KMS-11 (cell line): ENCODE measurements at regions not wholly inside any gene's neighbourhood (a gene's known extent, or its start where the extent isn't known, plus 50 kb on each side); places are given as distances from the start of the nearest gene placed in this dataset.

Experiments used
- H2AFZ ChIP-seq: fragments of 200-600 bp; sonication (generic); 2 replicates; pipeline ENCODE4 v1.6.1; 2016; ENCODE audit warnings: antibody characterized with exemption, mixed run types, low read depth
- H3K27ac ChIP-seq: fragments of 200-600 bp; sonication (generic); 2 replicates; pipeline ENCODE4 v1.6.1; 2016; ENCODE audit warnings: mild to moderate bottlenecking, mixed run types
- H3K27me3 ChIP-seq: fragments of 200-600 bp; sonication (generic); 2 replicates; pipeline ENCODE4 v1.6.1; 2017; ENCODE audit warnings: mild to moderate bottlenecking, low read depth, mixed run types, moderate library complexity; ENCODE audit not compliant: insufficient read depth
- H3K36me3 ChIP-seq: fragments of 200-600 bp; sonication (generic); 2 replicates; pipeline ENCODE4 v1.6.1; 2017; ENCODE audit warnings: mild to moderate bottlenecking, mixed run types; ENCODE audit not compliant: insufficient read depth
- H3K4me1 ChIP-seq: fragments of 200-600 bp; sonication (generic); 2 replicates; pipeline ENCODE4 v1.6.1; 2016; ENCODE audit warnings: mild to moderate bottlenecking, low read depth, mixed run types; ENCODE audit not compliant: poor library complexity, severe bottlenecking
- H3K4me2 ChIP-seq: fragments of 200-600 bp; sonication (generic); 2 replicates; pipeline ENCODE4 v1.7.0; 2016; ENCODE audit warnings: mild to moderate bottlenecking, mixed run types
- H3K4me3 ChIP-seq: fragments of 200-600 bp; sonication (generic); IDR thresholded peaks from 2 replicates; pipeline ENCODE4 v1.6.1; 2017; ENCODE audit warnings: low read depth, low read length, mixed read lengths; ENCODE audit not compliant: insufficient read depth
- H3K79me2 ChIP-seq: fragments of 200-600 bp; sonication (generic); 2 replicates; pipeline ENCODE4 v1.6.1; 2016; ENCODE audit warnings: low read depth, mixed run types; ENCODE audit not compliant: insufficient read depth
- H3K9ac ChIP-seq: fragments of 200-600 bp; sonication (generic); 2 replicates; pipeline ENCODE4 v1.6.1; 2016; ENCODE audit warnings: mild to moderate bottlenecking, mixed run types
- H4K20me1 ChIP-seq: fragments of 200-600 bp; sonication (generic); 2 replicates; pipeline ENCODE4 v1.6.1; 2016; ENCODE audit warnings: mild to moderate bottlenecking, mixed run types; ENCODE audit not compliant: insufficient read depth
- TF ChIP-seq, protein P1 (sequence below): fragments of 200-600 bp; sonication (generic); conservative IDR thresholded peaks from 2 replicates; pipeline ENCODE4 v1.6.1; 2017; ENCODE audit warnings: low read depth, mild to moderate bottlenecking, antibody characterized with exemption, low read length, moderate library complexity, mixed read lengths

DNA sequence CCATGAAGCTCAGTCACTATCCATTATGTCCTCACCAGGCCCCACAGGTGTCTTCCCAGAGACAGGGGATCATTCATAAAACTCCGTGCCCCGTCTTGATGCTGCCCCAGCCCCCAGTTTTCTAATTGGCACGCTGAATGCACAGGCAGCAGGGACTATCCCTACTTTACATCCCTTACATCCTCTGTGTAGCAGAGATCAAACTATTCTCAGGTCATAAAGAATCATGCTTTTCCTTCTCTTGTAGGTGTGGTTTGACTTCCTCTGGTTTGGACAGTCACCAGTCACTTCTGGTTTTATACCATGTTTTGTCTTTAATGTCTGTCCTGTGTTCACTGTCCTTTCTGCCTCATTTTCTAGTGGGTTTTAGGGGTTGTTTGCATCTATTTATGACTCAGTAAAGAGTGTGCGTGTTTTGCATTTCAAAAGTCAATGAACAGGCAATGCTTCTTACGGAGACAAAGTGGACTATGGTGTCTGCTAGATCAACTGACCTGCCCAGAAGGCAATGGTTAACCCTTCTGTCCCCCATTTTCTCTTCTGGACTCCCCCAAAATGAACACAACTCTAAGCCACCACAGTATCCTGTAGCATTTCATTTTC is 140.4 kb upstream of the NPVF start:
- H3K4me3 ChIP-seq = no peak overlapping the region
- H3K27me3 ChIP-seq = no peaks in the 10 kb centered on the region
- H3K9ac ChIP-seq = no peak overlapping the region
- H3K27ac ChIP-seq = no peak overlapping the region
- H3K36me3 ChIP-seq = no peaks in the 10 kb centered on the region
- no peak overlapping the region for H2AFZ ChIP-seq
- no peak overlapping the region for H3K4me2 ChIP-seq
- no peaks in the 10 kb centered on the region for H4K20me1 ChIP-seq
- no peaks in the 10 kb centered on the region for H3K4me1 ChIP-seq
- H3K79me2 ChIP-seq = no peaks in the 10 kb centered on the region
- TF ChIP-seq, protein P1, sequence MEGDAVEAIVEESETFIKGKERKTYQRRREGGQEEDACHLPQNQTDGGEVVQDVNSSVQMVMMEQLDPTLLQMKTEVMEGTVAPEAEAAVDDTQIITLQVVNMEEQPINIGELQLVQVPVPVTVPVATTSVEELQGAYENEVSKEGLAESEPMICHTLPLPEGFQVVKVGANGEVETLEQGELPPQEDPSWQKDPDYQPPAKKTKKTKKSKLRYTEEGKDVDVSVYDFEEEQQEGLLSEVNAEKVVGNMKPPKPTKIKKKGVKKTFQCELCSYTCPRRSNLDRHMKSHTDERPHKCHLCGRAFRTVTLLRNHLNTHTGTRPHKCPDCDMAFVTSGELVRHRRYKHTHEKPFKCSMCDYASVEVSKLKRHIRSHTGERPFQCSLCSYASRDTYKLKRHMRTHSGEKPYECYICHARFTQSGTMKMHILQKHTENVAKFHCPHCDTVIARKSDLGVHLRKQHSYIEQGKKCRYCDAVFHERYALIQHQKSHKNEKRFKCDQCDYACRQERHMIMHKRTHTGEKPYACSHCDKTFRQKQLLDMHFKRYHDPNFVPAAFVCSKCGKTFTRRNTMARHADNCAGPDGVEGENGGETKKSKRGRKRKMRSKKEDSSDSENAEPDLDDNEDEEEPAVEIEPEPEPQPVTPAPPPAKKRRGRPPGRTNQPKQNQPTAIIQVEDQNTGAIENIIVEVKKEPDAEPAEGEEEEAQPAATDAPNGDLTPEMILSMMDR = no peak

DNA sequence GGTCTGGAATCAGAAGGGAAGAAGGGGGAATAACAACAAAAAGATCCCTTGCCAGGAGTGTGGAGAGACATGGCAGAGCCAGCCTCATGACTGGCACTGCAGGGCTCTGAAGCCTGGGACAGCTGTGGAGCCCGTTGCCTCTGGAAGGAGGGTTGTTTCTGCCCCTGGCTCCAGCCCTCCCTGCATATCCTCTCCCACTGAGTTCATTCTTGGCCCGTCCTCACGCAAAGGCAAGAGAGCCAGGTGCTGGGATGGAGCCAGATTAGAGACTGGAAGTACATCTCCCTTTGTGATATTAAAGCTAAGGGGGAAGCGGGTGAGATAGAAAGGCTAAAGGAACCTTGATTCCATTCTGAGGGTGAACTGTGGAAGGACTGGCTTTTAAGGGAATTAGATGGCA is 141.5 kb upstream of the NPVF start:
- Histone ChIP-seq H3K36me3 (no peaks in the 10 kb centered on the region), H3K4me3 (no peak overlapping the region), H3K27me3 (no peaks in the 10 kb centered on the region), H3K4me2 (no peak overlapping the region), H2AFZ (no peak overlapping the region), H4K20me1 (no peaks in the 10 kb centered on the region), H3K9ac (no peak overlapping the region), H3K27ac (no peak overlapping the region), H3K4me1 (no peaks in the 10 kb centered on the region), H3K79me2 (no peaks in the 10 kb centered on the region)
- TF ChIP-seq, protein P1 = no peak

DNA sequence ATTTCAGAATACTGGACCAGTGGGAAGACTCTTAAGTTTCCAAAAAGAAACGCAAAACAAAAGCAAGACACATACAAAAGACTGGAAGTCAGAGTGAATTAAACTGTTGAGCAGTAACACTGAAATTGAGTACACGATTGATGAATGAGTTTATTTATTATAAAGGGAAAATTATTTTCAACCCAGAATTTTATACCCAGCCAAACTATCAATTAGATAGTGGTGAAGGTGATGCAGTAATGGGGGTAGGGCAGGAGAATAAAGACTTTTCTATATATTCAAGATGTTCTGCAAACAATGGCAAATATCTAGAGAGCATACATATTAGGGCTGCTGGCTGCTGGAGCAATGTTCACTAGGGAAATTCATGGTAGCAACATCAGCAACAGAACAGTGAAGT is 143.7 kb upstream of the NPVF start:
- Histone ChIP-seq H3K4me2 (no peak overlapping the region), H3K79me2 (no peaks in the 10 kb centered on the region), H3K27ac (no peak overlapping the region), H3K27me3 (no peaks in the 10 kb centered on the region), H3K36me3 (no peaks in the 10 kb centered on the region), H3K9ac (no peak overlapping the region), H4K20me1 (no peaks in the 10 kb centered on the region), H3K4me3 (no peak overlapping the region), H3K4me1 (no peaks in the 10 kb centered on the region), H2AFZ (no peak overlapping the region)
- TF ChIP-seq, protein P1 = no peak

DNA sequence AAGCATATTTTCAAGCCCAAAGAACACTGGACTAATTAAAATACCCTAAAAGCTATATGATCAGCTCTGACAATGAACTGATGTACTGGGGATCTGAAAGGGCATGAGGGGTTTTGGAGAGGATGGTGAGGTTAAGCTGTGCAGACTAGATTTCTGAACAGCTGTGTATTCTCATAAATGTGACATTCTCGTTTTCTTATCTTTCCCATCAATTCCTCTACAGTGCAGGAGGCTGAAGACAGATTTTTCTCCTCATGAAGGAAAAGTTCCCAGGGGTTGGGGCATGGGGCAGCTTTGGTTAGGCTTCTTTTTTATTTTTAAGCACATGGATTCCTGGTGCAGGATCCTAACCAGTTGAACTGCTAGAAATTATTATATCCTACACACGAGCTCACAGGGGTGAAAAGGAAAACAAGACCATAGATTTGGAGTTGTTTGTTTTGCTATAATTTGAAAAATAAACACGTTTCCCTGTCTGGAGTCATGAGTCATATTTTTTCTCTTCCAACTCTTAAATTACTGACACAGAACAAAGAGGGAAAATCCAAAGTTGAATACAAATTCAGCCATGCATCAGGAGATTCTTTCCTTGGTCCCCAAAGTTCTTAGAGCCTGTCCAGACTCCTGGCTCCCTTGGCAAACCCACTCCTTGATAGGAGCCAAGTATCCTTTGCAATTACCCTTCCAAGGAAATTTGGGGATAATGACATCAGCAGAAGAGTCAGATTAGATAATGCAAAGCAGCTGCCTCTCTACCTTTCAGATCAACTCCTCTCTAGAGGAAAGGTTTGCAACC is 147.7 kb upstream of the NPVF start:
- TF ChIP-seq, protein P1 = no peak
- H4K20me1 ChIP-seq = no peaks in the 10 kb centered on the region
- H2AFZ ChIP-seq = no peak overlapping the region
- no peak overlapping the region for H3K9ac ChIP-seq
- no peaks in the 10 kb centered on the region for H3K27me3 ChIP-seq
- H3K4me2 ChIP-seq = no peak overlapping the region
- H3K4me1 ChIP-seq = no peaks in the 10 kb centered on the region
- no peaks in the 10 kb centered on the region for H3K79me2 ChIP-seq
- H3K27ac ChIP-seq = no peak overlapping the region
- H3K36me3 ChIP-seq = no peaks in the 10 kb centered on the region
- no peak overlapping the region for H3K4me3 ChIP-seq
